ENCODE measurements at regions not wholly inside any gene's neighbourhood (a gene's known extent, or its start where the extent isn't known, plus 50 kb on each side); places are given as distances from the start of the nearest gene placed in this dataset.

DNA sequence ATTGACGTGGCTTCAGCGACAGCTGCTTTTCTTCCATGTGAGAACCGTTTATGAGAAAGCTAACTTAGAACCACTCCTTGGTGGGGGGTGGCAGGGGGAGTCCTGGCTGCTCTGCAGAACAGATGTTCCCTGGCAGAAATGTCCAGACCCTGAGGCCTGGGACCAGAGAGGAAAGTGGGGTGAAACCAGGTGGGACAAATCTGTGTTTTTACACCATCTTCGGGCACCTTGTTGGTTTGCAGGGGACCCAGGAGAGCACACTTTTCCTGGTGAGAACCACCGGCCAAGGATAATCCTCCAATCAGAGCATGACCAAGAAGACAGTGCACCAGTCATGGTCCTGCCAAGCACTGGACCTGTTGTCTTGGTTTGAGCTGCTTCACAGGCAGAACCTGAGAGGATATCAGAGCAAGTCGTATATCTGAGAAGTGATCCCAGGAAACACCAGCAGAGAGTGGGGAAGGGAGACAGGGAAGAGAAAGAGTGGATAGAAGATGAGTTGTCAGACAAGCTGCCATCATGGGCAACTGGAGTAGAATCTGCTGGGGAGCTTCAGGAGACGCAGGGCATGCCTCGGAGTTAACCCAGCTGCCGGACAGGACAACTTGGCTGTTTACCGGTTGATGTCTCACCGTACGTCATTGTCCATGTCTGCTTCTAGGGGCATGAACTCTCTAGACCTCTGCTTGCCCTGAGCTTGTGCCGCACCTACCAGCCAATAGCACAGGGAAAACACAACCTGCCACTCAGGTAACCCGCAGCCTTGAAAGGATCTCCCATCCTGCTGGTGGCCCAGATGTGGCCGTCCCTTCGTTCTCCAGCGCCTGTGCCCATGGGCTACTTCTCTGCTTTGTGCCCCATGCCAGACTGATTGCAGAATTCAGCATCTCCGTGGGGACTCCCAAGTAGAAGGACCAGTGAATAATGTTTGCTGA lies 178.4 kb upstream of the MVB12B start:
- H3K27ac ChIP-seq = no peak overlapping the region
- no peaks in the 10 kb centered on the region for H3K9me3 ChIP-seq
- ATAC-seq = no peak
- no peaks in the 10 kb centered on the region for H3K27me3 ChIP-seq
- TF ChIP-seq, protein P1, sequence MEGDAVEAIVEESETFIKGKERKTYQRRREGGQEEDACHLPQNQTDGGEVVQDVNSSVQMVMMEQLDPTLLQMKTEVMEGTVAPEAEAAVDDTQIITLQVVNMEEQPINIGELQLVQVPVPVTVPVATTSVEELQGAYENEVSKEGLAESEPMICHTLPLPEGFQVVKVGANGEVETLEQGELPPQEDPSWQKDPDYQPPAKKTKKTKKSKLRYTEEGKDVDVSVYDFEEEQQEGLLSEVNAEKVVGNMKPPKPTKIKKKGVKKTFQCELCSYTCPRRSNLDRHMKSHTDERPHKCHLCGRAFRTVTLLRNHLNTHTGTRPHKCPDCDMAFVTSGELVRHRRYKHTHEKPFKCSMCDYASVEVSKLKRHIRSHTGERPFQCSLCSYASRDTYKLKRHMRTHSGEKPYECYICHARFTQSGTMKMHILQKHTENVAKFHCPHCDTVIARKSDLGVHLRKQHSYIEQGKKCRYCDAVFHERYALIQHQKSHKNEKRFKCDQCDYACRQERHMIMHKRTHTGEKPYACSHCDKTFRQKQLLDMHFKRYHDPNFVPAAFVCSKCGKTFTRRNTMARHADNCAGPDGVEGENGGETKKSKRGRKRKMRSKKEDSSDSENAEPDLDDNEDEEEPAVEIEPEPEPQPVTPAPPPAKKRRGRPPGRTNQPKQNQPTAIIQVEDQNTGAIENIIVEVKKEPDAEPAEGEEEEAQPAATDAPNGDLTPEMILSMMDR (IDR thresholded peaks at IDR 0.05) = no peak
- TF ChIP-seq POLR2A (IDR thresholded peaks at IDR 0.05) = no peak
- peak in 1 of 3 donors; percentile 35 for DNase-seq
- H3K4me3 ChIP-seq = no peak overlapping the region
- no peaks in the 10 kb centered on the region for H3K36me3 ChIP-seq
- peaks cover 0 to 29% (median 14%) of the 10 kb centered on the region in 4 donors for H3K4me1 ChIP-seq
- intact Hi-C loops (cut with DNase I) = no loop called here
- 88% methylated on average over 11 of the region's 18 CpGs for WGBS (ENCODE audit: insufficient coverage, low coverage, low lambda C conversion rate, missing lambda C conversion rate)

DNA sequence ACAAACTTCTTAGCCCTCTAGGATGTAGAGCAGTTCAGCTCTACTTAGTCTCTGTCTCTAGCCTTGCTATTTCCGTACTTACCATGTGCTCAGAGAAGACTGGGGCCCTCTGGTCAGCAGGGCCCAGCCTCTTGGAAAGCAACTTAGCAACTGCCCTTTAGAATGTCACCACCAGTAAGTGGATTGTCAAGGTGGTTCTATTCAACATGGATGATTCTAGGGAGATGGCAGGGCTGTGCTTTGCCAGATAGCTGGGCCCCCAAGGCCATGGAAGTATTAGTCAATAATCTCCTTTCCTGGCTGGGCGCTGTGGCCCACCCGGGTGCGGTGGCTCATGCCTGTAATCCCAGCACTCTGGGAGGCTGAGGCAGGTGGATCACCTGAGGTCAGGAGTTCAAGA lies 177.6 kb upstream of the MVB12B start:
- Histone ChIP-seq H3K27me3 (no peaks in the 10 kb centered on the region), H3K4me1 (peaks cover 0 to 29% (median 14%) of the 10 kb centered on the region in 4 donors), H3K9me3 (no peaks in the 10 kb centered on the region), H3K27ac (no peak overlapping the region), H3K4me3 (no peak overlapping the region), H3K36me3 (no peaks in the 10 kb centered on the region)
- no peak for ATAC-seq
- intact Hi-C loops (cut with DNase I) = no loop called here
- DNase-seq = no peak
- 65% methylated on average over 3 of the region's 4 CpGs for WGBS (ENCODE audit: insufficient coverage, low coverage, low lambda C conversion rate, missing lambda C conversion rate)
- no peak for TF ChIP-seq POLR2A (IDR thresholded peaks at IDR 0.05)
- TF ChIP-seq, protein P1 (IDR thresholded peaks at IDR 0.05) = no peak

DNA sequence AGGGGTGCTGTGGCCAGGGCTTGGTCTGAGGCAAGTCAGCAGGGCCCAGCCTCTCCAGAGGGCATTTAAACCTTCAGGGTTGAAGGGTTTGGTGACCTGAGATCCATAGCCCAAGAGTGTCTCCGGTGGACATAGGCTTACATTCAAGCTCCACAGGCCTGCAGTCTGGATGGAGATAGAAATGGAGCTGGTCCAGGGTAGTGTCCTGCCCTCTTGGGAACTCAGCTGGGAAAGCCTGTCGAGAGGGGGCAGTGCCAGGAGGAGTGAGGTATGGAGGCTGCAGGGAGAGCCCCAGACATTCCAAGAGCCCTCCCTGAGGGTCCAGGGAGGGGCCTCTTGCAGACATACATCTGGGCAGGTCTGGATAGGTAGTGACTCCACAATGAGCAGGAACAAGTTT lies 177.0 kb upstream of the MVB12B start:
- H3K36me3 ChIP-seq = no peaks in the 10 kb centered on the region
- H3K4me3 ChIP-seq = no peak overlapping the region
- intact Hi-C loops (cut with DNase I) = no loop called here
- peaks cover 0 to 28% (median 14%) of the 10 kb centered on the region in 4 donors for H3K4me1 ChIP-seq
- no peak overlapping the region for H3K27ac ChIP-seq
- H3K27me3 ChIP-seq = no peaks in the 10 kb centered on the region
- no peaks in the 10 kb centered on the region for H3K9me3 ChIP-seq
- TF ChIP-seq, protein P1 (IDR thresholded peaks at IDR 0.05) = no peak
- TF ChIP-seq POLR2A (IDR thresholded peaks at IDR 0.05) = no peak
- 60% methylated on average over 1 of the region's 2 CpGs for WGBS (ENCODE audit: insufficient coverage, low coverage, low lambda C conversion rate, missing lambda C conversion rate)
- DNase-seq (peak in 1 of 3 donors; percentile 21), ATAC-seq (no peak)

DNA sequence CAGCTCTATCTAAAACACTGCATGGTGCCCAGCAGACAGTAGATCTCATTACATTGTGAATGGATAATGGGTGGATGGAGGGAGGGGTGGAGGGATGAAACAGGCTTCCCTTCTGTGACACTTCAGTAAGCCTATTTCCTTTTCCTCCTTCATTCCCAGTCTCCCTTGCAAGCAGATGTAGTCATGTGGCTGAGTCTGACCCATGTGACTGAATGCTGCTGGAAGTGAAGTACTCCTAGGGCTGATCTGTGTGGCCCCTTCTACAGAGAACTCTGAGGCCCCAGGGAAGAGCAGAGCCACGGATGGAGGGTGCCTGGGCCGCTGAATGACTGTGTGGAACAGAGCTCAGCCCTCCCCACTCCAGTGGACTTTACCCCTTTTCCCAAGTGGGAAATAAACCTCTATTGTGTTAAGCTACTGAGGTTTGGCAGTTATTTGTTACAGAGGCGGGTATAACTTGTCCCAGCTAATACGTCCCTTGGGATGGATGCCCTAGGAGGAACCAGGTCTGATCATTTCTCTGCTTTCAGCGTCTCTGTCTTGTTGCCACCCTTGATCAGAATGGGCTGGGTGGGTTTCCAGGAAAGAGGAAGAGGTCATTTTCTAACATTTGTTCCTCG lies 176.1 kb upstream of the MVB12B start:
- peaks cover 0 to 23% (median 10%) of the 10 kb centered on the region in 4 donors for H3K4me1 ChIP-seq
- no peak overlapping the region for H3K4me3 ChIP-seq
- no peaks in the 10 kb centered on the region for H3K36me3 ChIP-seq
- 50% methylated on average over 4 of the region's 6 CpGs for WGBS (ENCODE audit: insufficient coverage, low coverage, low lambda C conversion rate, missing lambda C conversion rate)
- TF ChIP-seq POLR2A (IDR thresholded peaks at IDR 0.05) = no peak
- TF ChIP-seq, protein P1 (IDR thresholded peaks at IDR 0.05) = no peak
- peak in 1 of 3 donors; percentile 31 for DNase-seq
- peak overlapping the region in 2 of 3 donors; percentile 25 to 53 for H3K27ac ChIP-seq
- intact Hi-C loops (cut with DNase I) = no loop called here
- no peaks in the 10 kb centered on the region for H3K27me3 ChIP-seq
- peak in 2 of 4 donors; percentile 3 to 28 for ATAC-seq
- no peaks in the 10 kb centered on the region for H3K9me3 ChIP-seq

Measured in right lobe of liver (tissue), 6 donors.